ENCODE measurements at regions not wholly inside any gene's neighbourhood (a gene's known extent, or its start where the extent isn't known, plus 50 kb on each side); places are given as distances from the start of the nearest gene placed in this dataset.
A peak's percentile ranks its signal among the peaks of the same experiment; 100 is the strongest.

DNA sequence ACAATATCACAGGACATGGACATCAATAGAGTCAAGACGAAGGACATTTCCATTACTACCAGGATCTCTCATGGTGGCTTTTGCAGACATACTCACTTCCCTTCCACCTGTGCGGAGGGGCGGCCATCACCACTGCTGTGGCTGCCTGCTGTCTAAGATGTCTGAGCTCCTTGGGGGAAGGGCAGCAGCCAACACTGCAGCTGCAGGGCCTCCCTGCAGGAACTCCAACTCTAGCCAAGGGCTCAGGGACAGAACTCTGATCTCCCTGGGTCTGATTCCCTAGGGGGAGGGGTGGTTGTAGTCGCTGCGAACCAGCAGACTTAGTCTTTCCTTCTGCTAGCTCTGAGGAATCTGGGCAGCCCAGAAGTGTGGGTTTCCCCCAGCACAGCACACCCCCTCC is 78.9 kb upstream of the ANKRD10 start:
- TF ChIP-seq CTCF (IDR thresholded peaks at IDR 0.05) (no peak), JUN (CRISPR knock-in tag; IDR thresholded peaks at IDR 0.05) (no peak), ZNF671 (CRISPR knock-in tag; IDR thresholded peaks at IDR 0.05) (no peak), MAX (CRISPR knock-in tag; IDR thresholded peaks at IDR 0.05) (no peak), TP53 (CRISPR knock-in tag; IDR thresholded peaks at IDR 0.05) (no peak), KAT7 (CRISPR knock-in tag; IDR thresholded peaks at IDR 0.05; ENCODE audit: borderline replicate concordance) (no peak), NFYB (CRISPR knock-in tag; conservative IDR thresholded peaks at IDR 0.05; ENCODE audit: low read depth) (no peak), E2F5 (CRISPR knock-in tag; IDR thresholded peaks at IDR 0.05) (no peak), ZNF512 (CRISPR knock-in tag; IDR thresholded peaks at IDR 0.05; ENCODE audit: borderline replicate concordance) (no peak), E2F1 (CRISPR knock-in tag; IDR thresholded peaks at IDR 0.05) (no peak), CREM (CRISPR knock-in tag; IDR thresholded peaks at IDR 0.05) (no peak), FOXP1 (CRISPR knock-in tag; IDR thresholded peaks at IDR 0.05; ENCODE audit: borderline replicate concordance) (0 out of 2 replicates have a peak, but pooled peaks have one; percentile 23)
- TF ChIP-seq, protein P1, sequence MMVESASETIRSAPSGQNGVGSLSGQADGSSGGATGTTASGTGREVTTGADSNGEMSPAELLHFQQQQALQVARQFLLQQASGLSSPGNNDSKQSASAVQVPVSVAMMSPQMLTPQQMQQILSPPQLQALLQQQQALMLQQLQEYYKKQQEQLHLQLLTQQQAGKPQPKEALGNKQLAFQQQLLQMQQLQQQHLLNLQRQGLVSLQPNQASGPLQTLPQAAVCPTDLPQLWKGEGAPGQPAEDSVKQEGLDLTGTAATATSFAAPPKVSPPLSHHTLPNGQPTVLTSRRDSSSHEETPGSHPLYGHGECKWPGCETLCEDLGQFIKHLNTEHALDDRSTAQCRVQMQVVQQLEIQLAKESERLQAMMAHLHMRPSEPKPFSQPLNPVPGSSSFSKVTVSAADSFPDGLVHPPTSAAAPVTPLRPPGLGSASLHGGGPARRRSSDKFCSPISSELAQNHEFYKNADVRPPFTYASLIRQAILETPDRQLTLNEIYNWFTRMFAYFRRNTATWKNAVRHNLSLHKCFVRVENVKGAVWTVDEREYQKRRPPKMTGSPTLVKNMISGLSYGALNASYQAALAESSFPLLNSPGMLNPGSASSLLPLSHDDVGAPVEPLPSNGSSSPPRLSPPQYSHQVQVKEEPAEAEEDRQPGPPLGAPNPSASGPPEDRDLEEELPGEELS (CRISPR knock-in tag; IDR thresholded peaks at IDR 0.05), result no peak
- TF ChIP-seq, protein P2, sequence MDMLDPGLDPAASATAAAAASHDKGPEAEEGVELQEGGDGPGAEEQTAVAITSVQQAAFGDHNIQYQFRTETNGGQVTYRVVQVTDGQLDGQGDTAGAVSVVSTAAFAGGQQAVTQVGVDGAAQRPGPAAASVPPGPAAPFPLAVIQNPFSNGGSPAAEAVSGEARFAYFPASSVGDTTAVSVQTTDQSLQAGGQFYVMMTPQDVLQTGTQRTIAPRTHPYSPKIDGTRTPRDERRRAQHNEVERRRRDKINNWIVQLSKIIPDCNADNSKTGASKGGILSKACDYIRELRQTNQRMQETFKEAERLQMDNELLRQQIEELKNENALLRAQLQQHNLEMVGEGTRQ (CRISPR knock-in tag; IDR thresholded peaks at IDR 0.05), result no peak
